ENCODE measurements at regions not wholly inside any gene's neighbourhood (a gene's known extent, or its start where the extent isn't known, plus 50 kb on each side); places are given as distances from the start of the nearest gene placed in this dataset.

GRCh38 chr17:13865650-13866049, 203.7 kb upstream of the COX10 start:
- TF ChIP-seq POLR2A (IDR thresholded peaks at IDR 0.05) (no peak), CTCF (IDR thresholded peaks at IDR 0.05) (no peak)

Measured in right lobe of liver (tissue), 4 donors.